ENCODE measurements at regions not wholly inside any gene's neighbourhood (a gene's known extent, or its start where the extent isn't known, plus 50 kb on each side); places are given as distances from the start of the nearest gene placed in this dataset.
A peak's percentile ranks its signal among the peaks of the same experiment; 100 is the strongest.

- peak; percentile 35 for DNase-seq (ENCODE audit: extremely low read depth, low read depth)
These were observed 100.6 kb upstream of the IER5L start for GRCh38 chr9:129278391-129279237.

GRCh38 chr9:129276486-129277230, 98.6 kb upstream of the IER5L start:
- DNase-seq (ENCODE audit: extremely low read depth, low read depth), result no peak

GRCh38 chr9:129275626-129276247, 97.7 kb upstream of the IER5L start:
- no peak for DNase-seq (ENCODE audit: extremely low read depth, low read depth)

- no peak for DNase-seq (ENCODE audit: extremely low read depth, low read depth)
These were observed 96.1 kb upstream of the IER5L start for GRCh38 chr9:129273941-129274684.

GRCh38 chr9:129273136-129273895, 95.3 kb upstream of the IER5L start:
- no peak for DNase-seq (ENCODE audit: extremely low read depth, low read depth)

- DNase-seq (ENCODE audit: extremely low read depth, low read depth), result no peak
These were observed 94.4 kb upstream of the IER5L start for GRCh38 chr9:129272348-129273025.

GRCh38 chr9:129270903-129271431, 92.9 kb upstream of the IER5L start:
- DNase-seq (ENCODE audit: extremely low read depth, low read depth), result no peak

- DNase-seq (ENCODE audit: extremely low read depth, low read depth), result no peak
These were observed 92.1 kb upstream of the IER5L start for GRCh38 chr9:129270205-129270604.

- DNase-seq (ENCODE audit: extremely low read depth, low read depth), result no peak
These were observed 89.1 kb upstream of the IER5L start for GRCh38 chr9:129267141-129267540.

- no peak for DNase-seq (ENCODE audit: extremely low read depth, low read depth)
These were observed 88.5 kb upstream of the IER5L start for GRCh38 chr9:129266536-129266935.

- no peak for DNase-seq (ENCODE audit: extremely low read depth, low read depth)
These were observed 86.3 kb upstream of the IER5L start for GRCh38 chr9:129264388-129264787.

GRCh38 chr9:129263836-129264235, 85.8 kb upstream of the IER5L start:
- DNase-seq (ENCODE audit: extremely low read depth, low read depth), result no peak

GRCh38 chr9:129262261-129262660, 84.2 kb upstream of the IER5L start:
- no peak for DNase-seq (ENCODE audit: extremely low read depth, low read depth)

- DNase-seq (ENCODE audit: extremely low read depth, low read depth), result no peak
These were observed 81.3 kb upstream of the IER5L start for GRCh38 chr9:129259375-129259774.

- no peak for DNase-seq (ENCODE audit: extremely low read depth, low read depth)
These were observed 80.8 kb upstream of the IER5L start for GRCh38 chr9:129258823-129259301.

GRCh38 chr9:129258124-129258822, 80.2 kb upstream of the IER5L start:
- DNase-seq (ENCODE audit: extremely low read depth, low read depth), result peak; percentile 91

GRCh38 chr9:129256959-129257713, 79.1 kb upstream of the IER5L start:
- no peak for DNase-seq (ENCODE audit: extremely low read depth, low read depth)

All from NCI-H460 (cell line).